Panc1 (cell line): ENCODE measurements at regions not wholly inside any gene's neighbourhood (a gene's known extent, or its start where the extent isn't known, plus 50 kb on each side); places are given as distances from the start of the nearest gene placed in this dataset.

Experiments
- SIN3A ChIP-seq: IDR thresholded peaks from 2 replicates; pipeline ENCODE4 v1.6.1; 2012; ENCODE audit warnings: low read depth, mild to moderate bottlenecking, low read length, moderate library complexity, borderline replicate concordance; ENCODE audit not compliant: insufficient read depth
- TF ChIP-seq, protein P1 (sequence below): fragments of 450-650 bp; IDR thresholded peaks from 2 replicates; pipeline ENCODE4 v1.5.1; 2017; ENCODE audit warnings: mild to moderate bottlenecking
- TF ChIP-seq, protein P2 (sequence below), 2 experiments: IDR thresholded peaks; 2 replicates each; pipeline ENCODE4 v1.6.1; 2011 to 2012; ENCODE audit warnings: low read depth in 2 of 2, control low read depth in 1 of 2, low read length in 1 of 2, mild to moderate bottlenecking in 1 of 2, moderate library complexity in 1 of 2; ENCODE audit not compliant: insufficient read depth in 1 of 2

DNA sequence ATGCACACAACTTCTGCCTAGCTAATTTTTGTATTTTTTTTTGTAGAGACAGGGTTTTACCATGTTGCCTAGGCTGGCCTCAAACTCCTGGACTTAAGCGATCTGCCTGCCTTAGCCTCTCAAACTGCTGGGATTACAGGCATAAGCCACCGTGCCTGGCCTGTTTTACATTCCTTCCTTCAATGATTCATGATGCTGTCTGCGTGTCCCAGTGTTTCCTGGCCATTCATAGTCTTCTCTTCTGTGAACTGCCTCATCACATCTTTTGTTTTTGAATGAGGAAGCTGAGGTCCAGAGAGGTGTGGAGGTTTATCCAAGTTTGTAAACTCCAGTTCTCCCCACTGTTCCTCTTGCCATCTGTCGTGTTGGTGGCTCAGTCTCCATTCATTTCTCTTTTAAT, 64.5 kb upstream of the MED9 start:
- TF ChIP-seq, protein P1, sequence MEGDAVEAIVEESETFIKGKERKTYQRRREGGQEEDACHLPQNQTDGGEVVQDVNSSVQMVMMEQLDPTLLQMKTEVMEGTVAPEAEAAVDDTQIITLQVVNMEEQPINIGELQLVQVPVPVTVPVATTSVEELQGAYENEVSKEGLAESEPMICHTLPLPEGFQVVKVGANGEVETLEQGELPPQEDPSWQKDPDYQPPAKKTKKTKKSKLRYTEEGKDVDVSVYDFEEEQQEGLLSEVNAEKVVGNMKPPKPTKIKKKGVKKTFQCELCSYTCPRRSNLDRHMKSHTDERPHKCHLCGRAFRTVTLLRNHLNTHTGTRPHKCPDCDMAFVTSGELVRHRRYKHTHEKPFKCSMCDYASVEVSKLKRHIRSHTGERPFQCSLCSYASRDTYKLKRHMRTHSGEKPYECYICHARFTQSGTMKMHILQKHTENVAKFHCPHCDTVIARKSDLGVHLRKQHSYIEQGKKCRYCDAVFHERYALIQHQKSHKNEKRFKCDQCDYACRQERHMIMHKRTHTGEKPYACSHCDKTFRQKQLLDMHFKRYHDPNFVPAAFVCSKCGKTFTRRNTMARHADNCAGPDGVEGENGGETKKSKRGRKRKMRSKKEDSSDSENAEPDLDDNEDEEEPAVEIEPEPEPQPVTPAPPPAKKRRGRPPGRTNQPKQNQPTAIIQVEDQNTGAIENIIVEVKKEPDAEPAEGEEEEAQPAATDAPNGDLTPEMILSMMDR = no peak
- TF ChIP-seq, protein P2, sequence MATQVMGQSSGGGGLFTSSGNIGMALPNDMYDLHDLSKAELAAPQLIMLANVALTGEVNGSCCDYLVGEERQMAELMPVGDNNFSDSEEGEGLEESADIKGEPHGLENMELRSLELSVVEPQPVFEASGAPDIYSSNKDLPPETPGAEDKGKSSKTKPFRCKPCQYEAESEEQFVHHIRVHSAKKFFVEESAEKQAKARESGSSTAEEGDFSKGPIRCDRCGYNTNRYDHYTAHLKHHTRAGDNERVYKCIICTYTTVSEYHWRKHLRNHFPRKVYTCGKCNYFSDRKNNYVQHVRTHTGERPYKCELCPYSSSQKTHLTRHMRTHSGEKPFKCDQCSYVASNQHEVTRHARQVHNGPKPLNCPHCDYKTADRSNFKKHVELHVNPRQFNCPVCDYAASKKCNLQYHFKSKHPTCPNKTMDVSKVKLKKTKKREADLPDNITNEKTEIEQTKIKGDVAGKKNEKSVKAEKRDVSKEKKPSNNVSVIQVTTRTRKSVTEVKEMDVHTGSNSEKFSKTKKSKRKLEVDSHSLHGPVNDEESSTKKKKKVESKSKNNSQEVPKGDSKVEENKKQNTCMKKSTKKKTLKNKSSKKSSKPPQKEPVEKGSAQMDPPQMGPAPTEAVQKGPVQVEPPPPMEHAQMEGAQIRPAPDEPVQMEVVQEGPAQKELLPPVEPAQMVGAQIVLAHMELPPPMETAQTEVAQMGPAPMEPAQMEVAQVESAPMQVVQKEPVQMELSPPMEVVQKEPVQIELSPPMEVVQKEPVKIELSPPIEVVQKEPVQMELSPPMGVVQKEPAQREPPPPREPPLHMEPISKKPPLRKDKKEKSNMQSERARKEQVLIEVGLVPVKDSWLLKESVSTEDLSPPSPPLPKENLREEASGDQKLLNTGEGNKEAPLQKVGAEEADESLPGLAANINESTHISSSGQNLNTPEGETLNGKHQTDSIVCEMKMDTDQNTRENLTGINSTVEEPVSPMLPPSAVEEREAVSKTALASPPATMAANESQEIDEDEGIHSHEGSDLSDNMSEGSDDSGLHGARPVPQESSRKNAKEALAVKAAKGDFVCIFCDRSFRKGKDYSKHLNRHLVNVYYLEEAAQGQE (IDR thresholded peaks at IDR 0.05; ENCODE audit: insufficient read depth in 1 of 2, low read depth in 2 of 2, low read length in 1 of 2) = no peak
- TF ChIP-seq SIN3A = no peak
